AG04450 (cell line): ENCODE measurements at regions not wholly inside any gene's neighbourhood (a gene's known extent, or its start where the extent isn't known, plus 50 kb on each side); places are given as distances from the start of the nearest gene placed in this dataset.
"Not testable (repeated sequence)": the region's sequence is repeated elsewhere in the genome, so short reads cannot be mapped to it uniquely, and the experiment has no call there.

ENCODE experiments used
- CTCF ChIA-PET: fragments of 300-600, 350-600 bp; formaldehyde crosslinking; extraction: SDS; loops from one replicate; lab custom pipeline; 2022; ENCODE audit warnings: antibody characterized with exemption, inconsistent platforms; lab: Charles Lee
- POLR2A ChIA-PET: fragments of 350-600 bp; formaldehyde crosslinking; extraction: SDS; loops from one replicate; lab custom pipeline; 2021; ENCODE audit warnings: antibody characterized with exemption, inconsistent platforms; lab: Yijun Ruan, JAX
- DNase-seq: peaks from one replicate; pipeline ENCODE4 v3.0.0-alpha.2; 2011; ENCODE audit warnings: low read depth, low spot score
- H3K27ac ChIP-seq: one replicate; pipeline ENCODE4 v1.5.1; 2012; ENCODE audit warnings: low read depth, low read length, control low read depth
- H3K27me3 ChIP-seq: one replicate; pipeline ENCODE4 v1.6.0; 2012; ENCODE audit warnings: low read length; ENCODE audit not compliant: control insufficient read depth, insufficient read depth
- H3K4me3 ChIP-seq: 2 replicates; pipeline ENCODE4 v1.5.1; 2011; ENCODE audit warnings: mild to moderate bottlenecking, low read depth, low read length, control low read depth
- H3K9me3 ChIP-seq: 2 replicates; pipeline ENCODE4 v1.5.1; 2012; ENCODE audit warnings: low read length; ENCODE audit not compliant: control insufficient read depth, insufficient read depth

- H3K27ac ChIP-seq, H3K27me3 ChIP-seq, CTCF ChIA-PET: not testable (repeated sequence)
Observed at GRCh38 chr16:16519395-16519794, 140.5 kb downstream of the NPIPA7 start.

GRCh38 chr16:16521239-16522002 is 142.5 kb downstream of the NPIPA7 start:
- H3K9me3 ChIP-seq, CTCF ChIA-PET, POLR2A ChIA-PET, H3K27ac ChIP-seq, H3K4me3 ChIP-seq, DNase-seq, H3K27me3 ChIP-seq: not testable (repeated sequence)

More at GRCh38 chr16:16519395-16519794, 140.5 kb downstream of the NPIPA7 start:
- DNase-seq, H3K9me3 ChIP-seq, H3K4me3 ChIP-seq, POLR2A ChIA-PET: not testable (repeated sequence)

GRCh38 chr16:16526998-16527397 is 148.1 kb downstream of the NPIPA7 start:
- DNase-seq, CTCF ChIA-PET, H3K9me3 ChIP-seq, POLR2A ChIA-PET, H3K27ac ChIP-seq, H3K4me3 ChIP-seq, H3K27me3 ChIP-seq: not testable (repeated sequence)

GRCh38 chr16:16530744-16531143 is 151.8 kb downstream of the NPIPA7 start:
- POLR2A ChIA-PET, DNase-seq, H3K27ac ChIP-seq: not testable (repeated sequence)

GRCh38 chr16:16535565-16535964 is 156.6 kb downstream of the NPIPA7 start:
- DNase-seq, POLR2A ChIA-PET, H3K27ac ChIP-seq, H3K4me3 ChIP-seq, H3K27me3 ChIP-seq, CTCF ChIA-PET, H3K9me3 ChIP-seq: not testable (repeated sequence)

More at GRCh38 chr16:16530744-16531143, 151.8 kb downstream of the NPIPA7 start:
- H3K9me3 ChIP-seq, CTCF ChIA-PET, H3K27me3 ChIP-seq, H3K4me3 ChIP-seq: not testable (repeated sequence)

DNA sequence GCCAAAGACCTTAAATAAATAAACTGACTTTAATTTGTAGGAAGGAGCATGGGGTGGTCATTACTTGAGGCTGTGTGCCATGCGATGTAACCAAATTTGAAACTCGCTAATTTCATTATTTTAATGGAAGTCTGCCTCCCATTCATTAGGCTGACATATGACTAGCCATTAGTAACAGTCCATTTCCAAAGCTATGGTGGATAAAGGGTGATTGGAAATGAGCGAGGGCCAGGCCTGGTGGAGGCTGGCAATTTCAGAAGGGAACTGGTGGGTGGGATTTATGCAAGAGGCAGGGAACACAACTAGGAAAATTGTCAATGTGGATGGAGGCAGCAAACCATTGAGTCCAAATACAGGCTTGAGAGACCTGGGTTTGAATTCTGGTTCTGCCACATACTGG is 157.2 kb downstream of the NPIPA7 start:
- H3K4me3 ChIP-seq, H3K27me3 ChIP-seq, POLR2A ChIA-PET, H3K27ac ChIP-seq, CTCF ChIA-PET, DNase-seq, H3K9me3 ChIP-seq: not testable (repeated sequence)

- H3K27ac ChIP-seq, H3K4me3 ChIP-seq, DNase-seq, H3K9me3 ChIP-seq, H3K27me3 ChIP-seq, POLR2A ChIA-PET, CTCF ChIA-PET: not testable (repeated sequence)
Observed at GRCh38 chr16:16549710-16550109, 170.8 kb downstream of the NPIPA7 start.

- H3K9me3 ChIP-seq, POLR2A ChIA-PET, H3K27ac ChIP-seq, DNase-seq, CTCF ChIA-PET, H3K4me3 ChIP-seq, H3K27me3 ChIP-seq: not testable (repeated sequence)
Observed at GRCh38 chr16:16550824-16551223, 171.9 kb downstream of the NPIPA7 start.

GRCh38 chr16:16552819-16553340 is 173.9 kb downstream of the NPIPA7 start:
- H3K9me3 ChIP-seq, H3K27me3 ChIP-seq, CTCF ChIA-PET, POLR2A ChIA-PET, H3K4me3 ChIP-seq, DNase-seq, H3K27ac ChIP-seq: not testable (repeated sequence)

DNA sequence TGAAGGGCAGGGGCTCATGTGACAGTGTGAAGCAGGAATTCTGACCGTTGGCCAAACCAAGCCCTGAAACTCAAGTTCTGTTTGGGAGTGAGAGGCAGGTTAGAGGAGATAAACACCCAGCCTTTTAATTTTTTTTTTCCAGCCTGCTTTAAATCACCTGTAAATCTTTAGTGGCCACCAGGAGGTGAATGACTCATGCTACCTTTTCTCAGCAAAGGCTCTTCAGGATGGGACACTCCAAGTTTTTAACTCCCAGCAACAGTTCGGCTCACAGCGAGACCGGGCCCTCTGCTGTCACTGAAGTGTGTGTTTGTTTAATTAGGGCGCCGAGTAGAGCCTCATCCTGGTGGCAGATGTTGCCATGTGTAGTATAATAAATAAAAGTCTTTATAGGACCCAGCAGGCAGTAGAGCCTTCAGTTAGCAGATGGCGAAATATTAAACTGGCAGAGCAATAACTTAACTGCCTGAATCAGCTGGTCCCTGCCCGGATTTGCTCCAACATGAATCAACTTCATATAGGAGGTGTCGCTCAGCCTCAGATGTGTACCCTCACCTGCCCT is 180.3 kb downstream of the NPIPA7 start:
- DNase-seq, H3K27ac ChIP-seq, H3K9me3 ChIP-seq, CTCF ChIA-PET, H3K4me3 ChIP-seq, POLR2A ChIA-PET, H3K27me3 ChIP-seq: not testable (repeated sequence)

- DNase-seq, CTCF ChIA-PET, H3K4me3 ChIP-seq, H3K9me3 ChIP-seq, H3K27ac ChIP-seq, H3K27me3 ChIP-seq, POLR2A ChIA-PET: not testable (repeated sequence)
Observed at GRCh38 chr16:16561532-16561931, 182.6 kb downstream of the NPIPA7 start.

- H3K27ac ChIP-seq, H3K4me3 ChIP-seq, POLR2A ChIA-PET, H3K9me3 ChIP-seq, CTCF ChIA-PET, DNase-seq, H3K27me3 ChIP-seq: not testable (repeated sequence)
Observed at GRCh38 chr16:16563962-16564361, 185.0 kb downstream of the NPIPA7 start.
